ENCODE measurements at regions not wholly inside any gene's neighbourhood (a gene's known extent, or its start where the extent isn't known, plus 50 kb on each side); places are given as distances from the start of the nearest gene placed in this dataset.

DNA sequence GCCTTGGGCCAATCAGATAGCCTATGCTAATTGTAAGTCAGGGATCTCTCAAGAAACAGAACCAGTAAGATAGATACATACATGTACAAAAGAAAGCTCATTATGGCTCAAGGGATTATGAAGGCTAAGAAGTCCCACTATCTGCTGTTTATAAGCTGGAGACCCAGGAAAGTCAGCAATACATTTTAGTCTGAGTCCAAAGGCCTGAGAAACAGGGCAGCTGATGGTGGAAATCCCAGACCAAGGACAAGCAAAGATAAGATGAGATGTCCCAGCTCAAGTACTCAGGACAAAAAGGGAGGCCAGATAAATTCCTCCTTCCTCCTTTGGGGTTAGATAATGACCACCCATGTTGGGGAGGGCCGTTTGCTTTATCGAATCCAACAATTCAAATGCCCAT lies 269.9 kb downstream of the AJAP1 start:
- 57% methylated on average over 2 of the region's 2 CpGs for WGBS
- H3K27ac ChIP-seq (ENCODE audit: low read depth in 1 of 2, low read length in 2 of 2), result no peak overlapping the region
- no peak overlapping the region for H3K9ac ChIP-seq (ENCODE audit: low read depth in 1 of 2, low read length in 2 of 2)
- peaks cover 0 to 1% (median 0%) of the 10 kb centered on the region in 4 donors for H3K9me3 ChIP-seq (ENCODE audit: control insufficient read depth in 4 of 4, low read length in 3 of 4)
- no peaks in the 10 kb centered on the region for H3K36me3 ChIP-seq (ENCODE audit: control insufficient read depth in 4 of 4, insufficient read depth in 3 of 4, low read depth in 1 of 4, low read length in 3 of 4)
- no peaks in the 10 kb centered on the region for H3K27me3 ChIP-seq (ENCODE audit: control insufficient read depth in 4 of 4, insufficient read depth in 4 of 4, low read length in 3 of 4)
- TF ChIP-seq FOXA2 (IDR thresholded peaks at IDR 0.05) (no peak), RAD21 (IDR thresholded peaks at IDR 0.05) (no peak), FOXA1 (IDR thresholded peaks at IDR 0.05) (no peak), TAF1 (conservative IDR thresholded peaks at IDR 0.05) (no peak)
- TF ChIP-seq, protein P1, sequence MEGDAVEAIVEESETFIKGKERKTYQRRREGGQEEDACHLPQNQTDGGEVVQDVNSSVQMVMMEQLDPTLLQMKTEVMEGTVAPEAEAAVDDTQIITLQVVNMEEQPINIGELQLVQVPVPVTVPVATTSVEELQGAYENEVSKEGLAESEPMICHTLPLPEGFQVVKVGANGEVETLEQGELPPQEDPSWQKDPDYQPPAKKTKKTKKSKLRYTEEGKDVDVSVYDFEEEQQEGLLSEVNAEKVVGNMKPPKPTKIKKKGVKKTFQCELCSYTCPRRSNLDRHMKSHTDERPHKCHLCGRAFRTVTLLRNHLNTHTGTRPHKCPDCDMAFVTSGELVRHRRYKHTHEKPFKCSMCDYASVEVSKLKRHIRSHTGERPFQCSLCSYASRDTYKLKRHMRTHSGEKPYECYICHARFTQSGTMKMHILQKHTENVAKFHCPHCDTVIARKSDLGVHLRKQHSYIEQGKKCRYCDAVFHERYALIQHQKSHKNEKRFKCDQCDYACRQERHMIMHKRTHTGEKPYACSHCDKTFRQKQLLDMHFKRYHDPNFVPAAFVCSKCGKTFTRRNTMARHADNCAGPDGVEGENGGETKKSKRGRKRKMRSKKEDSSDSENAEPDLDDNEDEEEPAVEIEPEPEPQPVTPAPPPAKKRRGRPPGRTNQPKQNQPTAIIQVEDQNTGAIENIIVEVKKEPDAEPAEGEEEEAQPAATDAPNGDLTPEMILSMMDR (IDR thresholded peaks at IDR 0.05; ENCODE audit: low read depth, low read length, missing input control), result no peak
- TF ChIP-seq, protein P2, sequence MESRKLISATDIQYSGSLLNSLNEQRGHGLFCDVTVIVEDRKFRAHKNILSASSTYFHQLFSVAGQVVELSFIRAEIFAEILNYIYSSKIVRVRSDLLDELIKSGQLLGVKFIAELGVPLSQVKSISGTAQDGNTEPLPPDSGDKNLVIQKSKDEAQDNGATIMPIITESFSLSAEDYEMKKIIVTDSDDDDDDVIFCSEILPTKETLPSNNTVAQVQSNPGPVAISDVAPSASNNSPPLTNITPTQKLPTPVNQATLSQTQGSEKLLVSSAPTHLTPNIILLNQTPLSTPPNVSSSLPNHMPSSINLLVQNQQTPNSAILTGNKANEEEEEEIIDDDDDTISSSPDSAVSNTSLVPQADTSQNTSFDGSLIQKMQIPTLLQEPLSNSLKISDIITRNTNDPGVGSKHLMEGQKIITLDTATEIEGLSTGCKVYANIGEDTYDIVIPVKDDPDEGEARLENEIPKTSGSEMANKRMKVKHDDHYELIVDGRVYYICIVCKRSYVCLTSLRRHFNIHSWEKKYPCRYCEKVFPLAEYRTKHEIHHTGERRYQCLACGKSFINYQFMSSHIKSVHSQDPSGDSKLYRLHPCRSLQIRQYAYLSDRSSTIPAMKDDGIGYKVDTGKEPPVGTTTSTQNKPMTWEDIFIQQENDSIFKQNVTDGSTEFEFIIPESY (IDR thresholded peaks at IDR 0.05), result no peak
- H3K4me3 ChIP-seq (ENCODE audit: low read depth in 1 of 3, low read length in 3 of 3), result no peak overlapping the region
- DNase-seq (ENCODE audit: low spot score), result no peak
- no peaks in the 10 kb centered on the region for H3K4me1 ChIP-seq (ENCODE audit: control insufficient read depth in 4 of 4, insufficient read depth in 4 of 4, low read length in 3 of 4)

DNA sequence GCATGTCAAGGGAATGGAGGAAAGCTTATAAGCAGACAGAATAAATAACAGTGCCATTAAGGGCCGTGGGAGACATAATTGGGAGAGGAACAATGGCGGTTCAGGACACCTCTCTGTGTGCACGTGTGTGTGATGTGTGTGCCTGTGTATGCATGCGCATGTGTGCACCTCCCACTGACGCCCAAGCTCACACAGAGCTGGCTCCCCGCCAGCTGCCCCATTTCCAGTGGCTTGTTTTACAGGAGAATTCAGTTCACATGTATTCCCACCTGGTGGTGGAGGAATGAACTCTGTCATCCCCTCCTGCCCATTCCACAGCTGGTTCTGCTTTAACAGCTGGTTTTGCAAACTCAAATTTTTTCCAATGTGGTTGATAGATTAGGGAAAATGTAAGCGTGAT lies 262.2 kb downstream of the AJAP1 start:
- no peaks in the 10 kb centered on the region for H3K36me3 ChIP-seq (ENCODE audit: control insufficient read depth in 4 of 4, insufficient read depth in 3 of 4, low read depth in 1 of 4, low read length in 3 of 4)
- peaks cover 0 to 1% (median 0%) of the 10 kb centered on the region in 4 donors for H3K9me3 ChIP-seq (ENCODE audit: control insufficient read depth in 4 of 4, low read length in 3 of 4)
- H3K27ac ChIP-seq (ENCODE audit: low read depth in 1 of 2, low read length in 2 of 2), result no peak overlapping the region
- peaks cover 0 to 6% (median 0%) of the 10 kb centered on the region in 4 donors for H3K27me3 ChIP-seq (ENCODE audit: control insufficient read depth in 4 of 4, insufficient read depth in 4 of 4, low read length in 3 of 4)
- H3K9ac ChIP-seq (ENCODE audit: low read depth in 1 of 2, low read length in 2 of 2), result no peak overlapping the region
- H3K4me1 ChIP-seq (ENCODE audit: control insufficient read depth in 4 of 4, insufficient read depth in 4 of 4, low read length in 3 of 4), result no peaks in the 10 kb centered on the region
- 74% methylated on average over 7 of the region's 7 CpGs for WGBS
- DNase-seq (ENCODE audit: low spot score), result no peak
- no peak overlapping the region for H3K4me3 ChIP-seq (ENCODE audit: low read depth in 1 of 3, low read length in 3 of 3)
- TF ChIP-seq YY1 (IDR thresholded peaks at IDR 0.05), result no peak
- no peak for TF ChIP-seq FOXA1 (IDR thresholded peaks at IDR 0.05)
- no peak for TF ChIP-seq TAF1 (conservative IDR thresholded peaks at IDR 0.05)
- TF ChIP-seq, protein P3, sequence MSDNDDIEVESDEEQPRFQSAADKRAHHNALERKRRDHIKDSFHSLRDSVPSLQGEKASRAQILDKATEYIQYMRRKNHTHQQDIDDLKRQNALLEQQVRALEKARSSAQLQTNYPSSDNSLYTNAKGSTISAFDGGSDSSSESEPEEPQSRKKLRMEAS (IDR thresholded peaks at IDR 0.05), result no peak
- TF ChIP-seq, protein P1 (IDR thresholded peaks at IDR 0.05; ENCODE audit: low read depth, low read length, missing input control), result no peak

DNA sequence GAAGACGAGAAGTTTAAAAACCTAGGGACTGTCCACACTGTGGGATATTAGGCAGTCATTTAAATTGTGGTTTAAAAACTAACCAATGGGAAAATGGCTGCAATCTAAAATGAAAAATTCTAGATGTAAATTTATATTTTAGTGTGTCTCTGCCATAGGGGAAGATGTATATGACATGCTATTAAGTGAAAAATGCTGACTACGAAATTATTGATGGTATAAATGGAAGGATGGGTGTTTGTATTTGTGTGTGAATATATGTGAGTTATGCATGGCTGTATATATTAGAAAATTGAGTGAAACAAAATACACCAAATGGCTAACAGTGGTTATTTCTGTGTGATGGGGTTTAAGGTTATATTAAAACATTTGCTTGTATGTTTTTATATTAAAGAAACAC lies 260.7 kb downstream of the AJAP1 start:
- peaks cover 0 to 2% (median under 1%) of the 10 kb centered on the region in 4 donors for H3K9me3 ChIP-seq (ENCODE audit: control insufficient read depth in 4 of 4, low read length in 3 of 4)
- H3K27ac ChIP-seq (ENCODE audit: low read depth in 1 of 2, low read length in 2 of 2), result no peak overlapping the region
- H3K27me3 ChIP-seq (ENCODE audit: control insufficient read depth in 4 of 4, insufficient read depth in 4 of 4, low read length in 3 of 4), result peaks cover 0 to 6% (median 0%) of the 10 kb centered on the region in 4 donors
- WGBS, result 58% methylated on average over 2 of the region's 2 CpGs
- H3K4me1 ChIP-seq (ENCODE audit: control insufficient read depth in 4 of 4, insufficient read depth in 4 of 4, low read length in 3 of 4), result no peaks in the 10 kb centered on the region
- no peak overlapping the region for H3K4me3 ChIP-seq (ENCODE audit: low read depth in 1 of 3, low read length in 3 of 3)
- no peak for DNase-seq (ENCODE audit: low spot score)
- H3K9ac ChIP-seq (ENCODE audit: low read depth in 1 of 2, low read length in 2 of 2), result no peak overlapping the region
- H3K36me3 ChIP-seq (ENCODE audit: control insufficient read depth in 4 of 4, insufficient read depth in 3 of 4, low read depth in 1 of 4, low read length in 3 of 4), result no peaks in the 10 kb centered on the region
- TF ChIP-seq, protein P4, sequence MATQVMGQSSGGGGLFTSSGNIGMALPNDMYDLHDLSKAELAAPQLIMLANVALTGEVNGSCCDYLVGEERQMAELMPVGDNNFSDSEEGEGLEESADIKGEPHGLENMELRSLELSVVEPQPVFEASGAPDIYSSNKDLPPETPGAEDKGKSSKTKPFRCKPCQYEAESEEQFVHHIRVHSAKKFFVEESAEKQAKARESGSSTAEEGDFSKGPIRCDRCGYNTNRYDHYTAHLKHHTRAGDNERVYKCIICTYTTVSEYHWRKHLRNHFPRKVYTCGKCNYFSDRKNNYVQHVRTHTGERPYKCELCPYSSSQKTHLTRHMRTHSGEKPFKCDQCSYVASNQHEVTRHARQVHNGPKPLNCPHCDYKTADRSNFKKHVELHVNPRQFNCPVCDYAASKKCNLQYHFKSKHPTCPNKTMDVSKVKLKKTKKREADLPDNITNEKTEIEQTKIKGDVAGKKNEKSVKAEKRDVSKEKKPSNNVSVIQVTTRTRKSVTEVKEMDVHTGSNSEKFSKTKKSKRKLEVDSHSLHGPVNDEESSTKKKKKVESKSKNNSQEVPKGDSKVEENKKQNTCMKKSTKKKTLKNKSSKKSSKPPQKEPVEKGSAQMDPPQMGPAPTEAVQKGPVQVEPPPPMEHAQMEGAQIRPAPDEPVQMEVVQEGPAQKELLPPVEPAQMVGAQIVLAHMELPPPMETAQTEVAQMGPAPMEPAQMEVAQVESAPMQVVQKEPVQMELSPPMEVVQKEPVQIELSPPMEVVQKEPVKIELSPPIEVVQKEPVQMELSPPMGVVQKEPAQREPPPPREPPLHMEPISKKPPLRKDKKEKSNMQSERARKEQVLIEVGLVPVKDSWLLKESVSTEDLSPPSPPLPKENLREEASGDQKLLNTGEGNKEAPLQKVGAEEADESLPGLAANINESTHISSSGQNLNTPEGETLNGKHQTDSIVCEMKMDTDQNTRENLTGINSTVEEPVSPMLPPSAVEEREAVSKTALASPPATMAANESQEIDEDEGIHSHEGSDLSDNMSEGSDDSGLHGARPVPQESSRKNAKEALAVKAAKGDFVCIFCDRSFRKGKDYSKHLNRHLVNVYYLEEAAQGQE (IDR thresholded peaks at IDR 0.05), result no peak
- TF ChIP-seq RAD21 (IDR thresholded peaks at IDR 0.05) (no peak), EGR1 (IDR thresholded peaks at IDR 0.05; ENCODE audit: low read depth in 2 of 2) (no peak), FOXA1 (IDR thresholded peaks at IDR 0.05) (no peak), JUND (IDR thresholded peaks at IDR 0.05) (no peak), SP1 (IDR thresholded peaks at IDR 0.05) (no peak), NR2F2 (IDR thresholded peaks at IDR 0.05) (no peak), TAF1 (conservative IDR thresholded peaks at IDR 0.05) (no peak)
- TF ChIP-seq, protein P5, sequence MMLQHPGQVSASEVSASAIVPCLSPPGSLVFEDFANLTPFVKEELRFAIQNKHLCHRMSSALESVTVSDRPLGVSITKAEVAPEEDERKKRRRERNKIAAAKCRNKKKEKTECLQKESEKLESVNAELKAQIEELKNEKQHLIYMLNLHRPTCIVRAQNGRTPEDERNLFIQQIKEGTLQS (IDR thresholded peaks at IDR 0.05), result no peak
- TF ChIP-seq, protein P3 (IDR thresholded peaks at IDR 0.05), result no peak
- TF ChIP-seq, protein P2 (IDR thresholded peaks at IDR 0.05), result no peak
